NT2/D1 (cell line): ENCODE measurements at regions not wholly inside any gene's neighbourhood (a gene's known extent, or its start where the extent isn't known, plus 50 kb on each side); places are given as distances from the start of the nearest gene placed in this dataset.

Source experiments
- YY1 ChIP-seq: IDR thresholded peaks from 2 replicates; pipeline ENCODE4 v1.6.1; 2011; ENCODE audit not compliant: insufficient read length, insufficient read depth
- ZNF274 ChIP-seq: IDR thresholded peaks from 2 replicates; pipeline ENCODE4 v1.6.1; 2011; ENCODE audit warnings: mild to moderate bottlenecking, low read depth, low read length

DNA sequence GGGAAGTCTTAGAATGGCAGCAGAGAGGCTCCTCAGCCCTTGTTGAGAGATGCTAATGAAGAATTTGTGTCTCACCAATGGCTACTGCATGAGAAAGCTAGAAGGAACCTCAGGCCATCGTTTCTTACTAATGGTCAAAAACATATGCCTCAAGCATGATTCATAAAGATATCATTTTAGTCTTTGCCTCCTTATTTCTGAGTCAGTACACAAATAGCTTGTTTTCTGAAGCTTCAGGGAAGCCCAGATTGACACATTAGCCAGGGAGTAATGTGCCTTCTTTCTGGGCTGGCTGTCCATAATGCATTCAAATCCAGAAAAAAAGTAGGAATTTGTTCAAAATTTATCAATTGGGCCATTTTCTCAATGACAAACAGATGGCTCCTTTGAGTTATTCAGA, 169.4 kb upstream of the ZBED5 start:
- TF ChIP-seq YY1 (no peak), ZNF274 (no peak)
